Memory B cell (primary cell): ENCODE measurements at regions not wholly inside any gene's neighbourhood (a gene's known extent, or its start where the extent isn't known, plus 50 kb on each side); places are given as distances from the start of the nearest gene placed in this dataset.

ENCODE experiments used
- ATAC-seq: fragments of 150-1000 bp; cut with Tn5 transposase; 2 replicates; pipeline ENCODE4 v1.10.0; 2021; ENCODE audit warnings: low read depth, mild to moderate bottlenecking, moderate library complexity
- DNase-seq, 2 donors: peaks; one replicate each; pipeline ENCODE4 v3.0.0; 2022; ENCODE audit warnings: low spot score in 2 of 2
- H3K27ac Mint-ChIP-seq: one replicate; pipeline ENCODE4 v1.8.0; 2022; ENCODE audit warnings: mild to moderate bottlenecking, moderate library complexity, mixed read lengths
- H3K27me3 Mint-ChIP-seq: one replicate; pipeline ENCODE4 v1.8.0; 2022; ENCODE audit warnings: mixed read lengths
- H3K36me3 Mint-ChIP-seq: one replicate; pipeline ENCODE4 v1.8.0; 2022; ENCODE audit warnings: mild to moderate bottlenecking, mixed read lengths
- H3K4me1 Mint-ChIP-seq: one replicate; pipeline ENCODE4 v1.8.0; 2022; ENCODE audit warnings: mixed read lengths
- H3K4me3 Mint-ChIP-seq: one replicate; pipeline ENCODE4 v1.8.0; 2022; ENCODE audit warnings: mild to moderate bottlenecking, moderate library complexity, mixed read lengths
- H3K9me3 Mint-ChIP-seq: one replicate; pipeline ENCODE4 v1.8.0; 2022; ENCODE audit warnings: mixed read lengths

GRCh38 chr9:13790055-13790454 lies 510.6 kb upstream of the MPDZ start:
- H3K27ac Mint-ChIP-seq, result no peak overlapping the region
- H3K36me3 Mint-ChIP-seq, result no peaks in the 10 kb centered on the region
- H3K4me1 Mint-ChIP-seq, result no peaks in the 10 kb centered on the region
- DNase-seq (no peak), ATAC-seq (no peak)
- no peak overlapping the region for H3K4me3 Mint-ChIP-seq
- H3K9me3 Mint-ChIP-seq, result peaks cover 6% of the 10 kb centered on the region
- H3K27me3 Mint-ChIP-seq, result no peaks in the 10 kb centered on the region

- no peak overlapping the region for H3K4me3 Mint-ChIP-seq
- H3K9me3 Mint-ChIP-seq, result peaks cover 3% of the 10 kb centered on the region
- ATAC-seq (no peak), DNase-seq (no peak)
- no peak overlapping the region for H3K27ac Mint-ChIP-seq
- no peaks in the 10 kb centered on the region for H3K27me3 Mint-ChIP-seq
- no peaks in the 10 kb centered on the region for H3K4me1 Mint-ChIP-seq
- H3K36me3 Mint-ChIP-seq, result no peaks in the 10 kb centered on the region
Observed at GRCh38 chr9:13787234-13787833, 507.8 kb upstream of the MPDZ start.

GRCh38 chr9:13786711-13787110 lies 507.2 kb upstream of the MPDZ start:
- H3K27me3 Mint-ChIP-seq, result no peaks in the 10 kb centered on the region
- H3K27ac Mint-ChIP-seq, result no peak overlapping the region
- ATAC-seq (no peak), DNase-seq (no peak)
- H3K4me3 Mint-ChIP-seq, result no peak overlapping the region
- peaks cover 3% of the 10 kb centered on the region for H3K9me3 Mint-ChIP-seq
- no peaks in the 10 kb centered on the region for H3K4me1 Mint-ChIP-seq
- H3K36me3 Mint-ChIP-seq, result no peaks in the 10 kb centered on the region

GRCh38 chr9:13786131-13786530 lies 506.6 kb upstream of the MPDZ start:
- DNase-seq (no peak), ATAC-seq (no peak)
- Mint-ChIP-seq H3K9me3 (peaks cover 3% of the 10 kb centered on the region), H3K4me3 (no peak overlapping the region), H3K27ac (no peak overlapping the region), H3K27me3 (no peaks in the 10 kb centered on the region), H3K4me1 (no peaks in the 10 kb centered on the region), H3K36me3 (no peaks in the 10 kb centered on the region)

- H3K27ac Mint-ChIP-seq, result no peak overlapping the region
- no peak overlapping the region for H3K4me3 Mint-ChIP-seq
- DNase-seq (no peak), ATAC-seq (no peak)
- peaks cover 1% of the 10 kb centered on the region for H3K9me3 Mint-ChIP-seq
- no peaks in the 10 kb centered on the region for H3K27me3 Mint-ChIP-seq
- no peaks in the 10 kb centered on the region for H3K36me3 Mint-ChIP-seq
- no peaks in the 10 kb centered on the region for H3K4me1 Mint-ChIP-seq
Observed at GRCh38 chr9:13779106-13779505, 499.6 kb upstream of the MPDZ start.

GRCh38 chr9:13778631-13779030 lies 499.1 kb upstream of the MPDZ start:
- DNase-seq (no peak), ATAC-seq (no peak)
- no peaks in the 10 kb centered on the region for H3K36me3 Mint-ChIP-seq
- no peak overlapping the region for H3K4me3 Mint-ChIP-seq
- peaks cover 1% of the 10 kb centered on the region for H3K9me3 Mint-ChIP-seq
- H3K27me3 Mint-ChIP-seq, result no peaks in the 10 kb centered on the region
- no peak overlapping the region for H3K27ac Mint-ChIP-seq
- H3K4me1 Mint-ChIP-seq, result no peaks in the 10 kb centered on the region

- no peaks in the 10 kb centered on the region for H3K4me1 Mint-ChIP-seq
- DNase-seq (no peak), ATAC-seq (no peak)
- no peak overlapping the region for H3K27ac Mint-ChIP-seq
- no peaks in the 10 kb centered on the region for H3K27me3 Mint-ChIP-seq
- no peak overlapping the region for H3K4me3 Mint-ChIP-seq
- H3K9me3 Mint-ChIP-seq, result peaks cover 1% of the 10 kb centered on the region
- H3K36me3 Mint-ChIP-seq, result no peaks in the 10 kb centered on the region
Observed at GRCh38 chr9:13770956-13771355, 491.5 kb upstream of the MPDZ start.

GRCh38 chr9:13769641-13770040 lies 490.1 kb upstream of the MPDZ start:
- H3K4me3 Mint-ChIP-seq, result no peak overlapping the region
- H3K27me3 Mint-ChIP-seq, result no peaks in the 10 kb centered on the region
- ATAC-seq (no peak), DNase-seq (no peak)
- no peaks in the 10 kb centered on the region for H3K36me3 Mint-ChIP-seq
- H3K27ac Mint-ChIP-seq, result no peak overlapping the region
- H3K9me3 Mint-ChIP-seq, result peaks cover 2% of the 10 kb centered on the region
- no peaks in the 10 kb centered on the region for H3K4me1 Mint-ChIP-seq

GRCh38 chr9:13769006-13769405 lies 489.5 kb upstream of the MPDZ start:
- Mint-ChIP-seq H3K27me3 (no peaks in the 10 kb centered on the region), H3K36me3 (no peaks in the 10 kb centered on the region), H3K9me3 (peaks cover 2% of the 10 kb centered on the region), H3K4me1 (no peaks in the 10 kb centered on the region), H3K27ac (no peak overlapping the region), H3K4me3 (no peak overlapping the region)
- DNase-seq (no peak), ATAC-seq (no peak)

GRCh38 chr9:13762209-13762608 lies 482.7 kb upstream of the MPDZ start:
- no peaks in the 10 kb centered on the region for H3K4me1 Mint-ChIP-seq
- ATAC-seq, result no peak
- no peak overlapping the region for H3K4me3 Mint-ChIP-seq
- peaks cover 2% of the 10 kb centered on the region for H3K9me3 Mint-ChIP-seq
- no peaks in the 10 kb centered on the region for H3K36me3 Mint-ChIP-seq
- H3K27me3 Mint-ChIP-seq, result no peaks in the 10 kb centered on the region
- no peak for DNase-seq
- H3K27ac Mint-ChIP-seq, result no peak overlapping the region

GRCh38 chr9:13759551-13759950 lies 480.1 kb upstream of the MPDZ start:
- no peaks in the 10 kb centered on the region for H3K9me3 Mint-ChIP-seq
- no peaks in the 10 kb centered on the region for H3K36me3 Mint-ChIP-seq
- no peak overlapping the region for H3K27ac Mint-ChIP-seq
- H3K27me3 Mint-ChIP-seq, result no peaks in the 10 kb centered on the region
- ATAC-seq (no peak), DNase-seq (no peak)
- H3K4me3 Mint-ChIP-seq, result no peak overlapping the region
- H3K4me1 Mint-ChIP-seq, result no peaks in the 10 kb centered on the region

GRCh38 chr9:13758936-13759335 lies 479.4 kb upstream of the MPDZ start:
- Mint-ChIP-seq H3K27ac (no peak overlapping the region), H3K9me3 (no peaks in the 10 kb centered on the region), H3K4me1 (no peaks in the 10 kb centered on the region), H3K27me3 (no peaks in the 10 kb centered on the region), H3K36me3 (no peaks in the 10 kb centered on the region), H3K4me3 (no peak overlapping the region)
- DNase-seq (no peak), ATAC-seq (no peak)

GRCh38 chr9:13756943-13757342 lies 477.5 kb upstream of the MPDZ start:
- no peak for ATAC-seq
- H3K36me3 Mint-ChIP-seq, result no peaks in the 10 kb centered on the region
- H3K4me1 Mint-ChIP-seq, result no peaks in the 10 kb centered on the region

GRCh38 chr9:13755551-13755950 lies 476.1 kb upstream of the MPDZ start:
- ATAC-seq (no peak), DNase-seq (no peak)
- H3K27me3 Mint-ChIP-seq, result peaks cover 1% of the 10 kb centered on the region
- no peaks in the 10 kb centered on the region for H3K4me1 Mint-ChIP-seq
- H3K4me3 Mint-ChIP-seq, result no peak overlapping the region
- H3K27ac Mint-ChIP-seq, result no peak overlapping the region
- no peaks in the 10 kb centered on the region for H3K36me3 Mint-ChIP-seq
- H3K9me3 Mint-ChIP-seq, result peaks cover 2% of the 10 kb centered on the region

More at GRCh38 chr9:13756943-13757342, 477.5 kb upstream of the MPDZ start:
- Mint-ChIP-seq H3K27me3 (peaks cover 1% of the 10 kb centered on the region), H3K27ac (no peak overlapping the region), H3K4me3 (no peak overlapping the region), H3K9me3 (peaks cover 2% of the 10 kb centered on the region)
- no peak for DNase-seq

GRCh38 chr9:13750639-13751038 lies 471.1 kb upstream of the MPDZ start:
- Mint-ChIP-seq H3K27ac (no peak overlapping the region), H3K27me3 (peaks cover 1% of the 10 kb centered on the region), H3K4me1 (no peaks in the 10 kb centered on the region), H3K4me3 (no peak overlapping the region), H3K36me3 (no peaks in the 10 kb centered on the region), H3K9me3 (peaks cover 2% of the 10 kb centered on the region)
- ATAC-seq (no peak), DNase-seq (no peak)
